Brain microvascular endothelial cell (primary cell): ENCODE measurements at regions not wholly inside any gene's neighbourhood (a gene's known extent, or its start where the extent isn't known, plus 50 kb on each side); places are given as distances from the start of the nearest gene placed in this dataset.

Source experiments
- DNase-seq: peaks from one replicate; pipeline ENCODE4 v3.0.0-alpha.2; 2020
- H3K27ac ChIP-seq: fragments of 250-450 bp; sonication (Bioruptor Pico); 2 replicates; pipeline ENCODE4 v1.5.1; 2020; ENCODE audit warnings: mild to moderate bottlenecking, moderate library complexity
- H3K27me3 ChIP-seq: fragments of 250-450 bp; sonication (Bioruptor Pico); replicated peaks from 2 replicates; pipeline ENCODE4 v1.5.1; 2020; ENCODE audit warnings: mild to moderate bottlenecking
- H3K36me3 ChIP-seq: fragments of 250-450 bp; sonication (Bioruptor Pico); replicated peaks from 2 replicates; pipeline ENCODE4 v1.5.1; 2020; ENCODE audit warnings: mild to moderate bottlenecking
- H3K4me3 ChIP-seq: 2 replicates; pipeline ENCODE4 v1.5.1; 2011; ENCODE audit warnings: low read depth, mild to moderate bottlenecking, control low read depth, low read length, moderate library complexity
- CTCF ChIP-seq: IDR thresholded peaks from 2 replicates; pipeline ENCODE4 v1.5.1; 2011; ENCODE audit warnings: low read depth, mild to moderate bottlenecking, moderate library complexity, low read length, control low read depth, inconsistent platforms; ENCODE audit errors: missing control alignments
- in situ Hi-C: cut with HindIII; loops from 2 replicates; pipeline ENCODE4 v1.10.0; 2017; ENCODE audit warnings: low sequenced_read_pairs, low pct_ligation_motif_present

GRCh38 chr18:56389190-56389589 lies 249.2 kb downstream of the TXNL1 start:
- no peaks in the 10 kb centered on the region for H3K27me3 ChIP-seq
- H3K36me3 ChIP-seq = no peaks in the 10 kb centered on the region
- no peak for TF ChIP-seq CTCF
- no peak overlapping the region for H3K4me3 ChIP-seq
- no peak overlapping the region for H3K27ac ChIP-seq
- in situ Hi-C loops = no loop called here
- DNase-seq = no peak

- no peaks in the 10 kb centered on the region for H3K36me3 ChIP-seq
- in situ Hi-C loops = no loop called here
- no peak overlapping the region for H3K27ac ChIP-seq
- H3K27me3 ChIP-seq = no peaks in the 10 kb centered on the region
- no peak for TF ChIP-seq CTCF
- no peak for DNase-seq
- H3K4me3 ChIP-seq = no peak overlapping the region
Observed at GRCh38 chr18:56388571-56388970, 249.8 kb downstream of the TXNL1 start.

DNA sequence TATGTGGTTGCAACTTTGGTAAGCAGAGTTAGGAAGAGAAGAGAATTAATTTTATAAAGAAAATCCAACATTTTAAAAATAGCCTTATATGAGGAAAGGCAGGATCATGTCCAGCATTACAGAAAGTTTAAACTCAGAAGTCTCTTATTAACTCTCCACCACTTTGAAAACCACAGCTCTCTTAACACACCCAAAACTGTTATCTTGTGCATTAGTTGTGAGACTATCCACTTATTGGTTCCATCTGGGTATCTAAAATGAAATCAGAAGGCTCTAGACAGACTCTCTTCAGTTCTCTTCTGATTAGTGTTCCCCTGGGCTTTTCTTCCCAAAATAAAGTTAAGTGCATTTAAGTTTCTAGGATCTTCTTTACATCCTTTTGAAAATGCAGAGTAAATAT lies 251.5 kb downstream of the TXNL1 start:
- H3K27ac ChIP-seq = no peak overlapping the region
- TF ChIP-seq CTCF = no peak
- no peak for DNase-seq
- H3K4me3 ChIP-seq = no peak overlapping the region
- no peaks in the 10 kb centered on the region for H3K36me3 ChIP-seq
- no peaks in the 10 kb centered on the region for H3K27me3 ChIP-seq
- in situ Hi-C loops = no loop called here

GRCh38 chr18:56383349-56383748 lies 255.0 kb downstream of the TXNL1 start:
- no peak overlapping the region for H3K4me3 ChIP-seq
- in situ Hi-C loops = no loop called here
- H3K27ac ChIP-seq = no peak overlapping the region
- no peaks in the 10 kb centered on the region for H3K36me3 ChIP-seq
- no peak for TF ChIP-seq CTCF
- no peak for DNase-seq
- no peaks in the 10 kb centered on the region for H3K27me3 ChIP-seq

DNA sequence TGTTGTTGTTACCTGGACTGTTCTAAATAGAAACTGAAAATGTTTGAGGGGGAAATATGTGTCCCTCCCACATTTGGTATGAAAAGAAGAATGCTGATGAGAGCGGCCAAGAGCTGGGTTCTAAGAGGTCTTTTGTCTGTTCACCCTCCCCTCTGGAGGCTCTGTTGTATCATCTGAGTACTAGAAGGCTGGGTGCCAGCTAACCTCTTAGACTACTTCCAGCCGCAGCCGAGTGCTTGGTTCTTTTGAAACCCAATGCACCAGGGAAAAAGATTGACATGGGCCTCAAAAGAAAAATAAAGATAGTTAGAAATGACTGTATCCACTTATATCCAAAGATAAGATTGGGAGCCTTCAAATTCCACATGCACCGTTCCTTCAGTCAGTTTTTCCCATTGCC lies 255.9 kb downstream of the TXNL1 start:
- no peak overlapping the region for H3K4me3 ChIP-seq
- no peak overlapping the region for H3K27ac ChIP-seq
- no peak for TF ChIP-seq CTCF
- H3K27me3 ChIP-seq = no peaks in the 10 kb centered on the region
- no peaks in the 10 kb centered on the region for H3K36me3 ChIP-seq
- in situ Hi-C loops = no loop called here
- DNase-seq = no peak

DNA sequence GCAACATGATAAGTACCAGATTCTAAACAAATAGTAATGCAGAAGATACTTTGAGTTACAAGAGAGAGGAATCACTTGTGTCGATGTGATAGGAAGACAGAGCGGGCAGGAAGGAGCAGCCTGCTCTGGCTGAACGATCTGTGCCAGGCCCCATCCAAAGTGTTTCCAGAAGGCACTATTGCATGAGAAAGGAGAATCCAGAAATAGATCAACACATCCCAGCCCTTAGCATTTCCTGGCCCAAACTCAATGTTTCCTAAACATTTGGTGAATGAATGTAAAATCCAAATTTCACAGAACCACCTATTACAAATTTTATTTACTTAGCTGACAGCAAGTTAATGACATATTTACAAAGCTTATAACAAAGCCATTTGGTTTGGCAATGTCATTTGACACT lies 257.2 kb downstream of the TXNL1 start:
- in situ Hi-C loops = no loop called here
- TF ChIP-seq CTCF = no peak
- H3K27ac ChIP-seq = no peak overlapping the region
- no peak for DNase-seq
- no peak overlapping the region for H3K4me3 ChIP-seq
- no peaks in the 10 kb centered on the region for H3K27me3 ChIP-seq
- H3K36me3 ChIP-seq = no peaks in the 10 kb centered on the region
